ENCODE measurements at regions not wholly inside any gene's neighbourhood (a gene's known extent, or its start where the extent isn't known, plus 50 kb on each side); places are given as distances from the start of the nearest gene placed in this dataset.

DNA sequence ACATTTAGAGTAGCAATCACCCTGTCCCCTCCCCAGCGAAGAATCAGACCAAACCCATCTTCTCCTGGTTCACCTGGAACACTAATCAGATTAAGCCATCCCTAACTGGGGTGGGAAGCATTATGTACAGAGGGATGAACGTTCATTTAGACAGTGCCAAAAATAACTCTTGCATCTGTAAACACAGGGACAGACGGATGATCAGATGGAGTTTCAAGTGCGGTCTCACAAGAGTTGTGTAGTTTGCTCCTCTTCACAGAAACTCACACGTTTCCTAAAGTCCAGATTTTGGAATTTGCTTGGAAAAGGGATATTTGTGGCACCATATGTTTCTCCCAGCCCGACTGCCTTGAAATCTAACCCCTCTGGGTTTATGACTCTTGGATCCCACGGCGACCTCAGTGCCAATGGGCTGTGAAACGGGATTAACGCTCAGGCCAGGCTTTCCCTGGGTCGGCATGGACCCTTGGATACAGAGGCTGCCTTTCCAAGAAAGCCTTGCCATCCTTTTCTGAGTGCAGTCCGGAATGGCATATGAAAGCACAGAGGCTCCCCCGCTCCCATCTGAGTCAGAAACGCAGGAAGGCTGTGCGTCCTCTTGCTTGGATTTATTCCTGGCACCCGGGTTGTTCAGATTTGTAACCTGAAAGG, 293.2 kb upstream of the HABP2 start:
- Histone ChIP-seq H3K4me3 (ENCODE audit: low read depth, low read length) (no peak overlapping the region), H3K27me3 (ENCODE audit: control insufficient read depth, insufficient read depth, low read length) (0 out of 2 replicates have a peak, but pooled peaks cover 3% of the 10 kb centered on the region), H3K9ac (ENCODE audit: low read length) (no peak overlapping the region), H3K27ac (ENCODE audit: low read depth, low read length) (no peak overlapping the region), H3K36me3 (ENCODE audit: control insufficient read depth, insufficient read depth, low read length) (no peaks in the 10 kb centered on the region), H3K4me1 (ENCODE audit: control insufficient read depth, insufficient read depth, low read length) (no peaks in the 10 kb centered on the region), H3K9me3 (ENCODE audit: control insufficient read depth, insufficient read depth, low read depth, low read length) (no peaks in the 10 kb centered on the region)

DNA sequence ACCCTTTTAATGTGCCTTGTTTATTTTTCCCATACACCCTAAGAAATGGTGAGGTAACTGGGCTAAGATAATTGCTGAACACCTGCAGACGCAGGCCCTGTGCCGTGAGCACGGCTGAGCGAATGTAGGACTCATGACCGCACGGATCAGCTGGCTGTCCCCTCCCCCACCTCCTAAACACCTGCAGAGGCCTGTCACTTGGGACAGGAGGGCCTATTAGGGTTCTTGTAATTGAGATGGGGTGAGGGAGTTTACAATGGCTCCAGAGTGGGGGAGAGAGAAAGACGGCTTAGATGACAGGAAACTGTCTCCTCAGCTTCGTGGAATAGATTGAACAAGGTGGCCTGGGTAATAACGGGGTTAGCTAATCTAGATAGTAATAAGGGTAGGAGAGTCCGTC, 291.7 kb upstream of the HABP2 start:
- 0 out of 2 replicates have a peak, but pooled peaks cover 3% of the 10 kb centered on the region for H3K27me3 ChIP-seq (ENCODE audit: control insufficient read depth, insufficient read depth, low read length)
- H3K4me1 ChIP-seq (ENCODE audit: control insufficient read depth, insufficient read depth, low read length): no peaks in the 10 kb centered on the region
- no peak overlapping the region for H3K9ac ChIP-seq (ENCODE audit: low read length)

DNA sequence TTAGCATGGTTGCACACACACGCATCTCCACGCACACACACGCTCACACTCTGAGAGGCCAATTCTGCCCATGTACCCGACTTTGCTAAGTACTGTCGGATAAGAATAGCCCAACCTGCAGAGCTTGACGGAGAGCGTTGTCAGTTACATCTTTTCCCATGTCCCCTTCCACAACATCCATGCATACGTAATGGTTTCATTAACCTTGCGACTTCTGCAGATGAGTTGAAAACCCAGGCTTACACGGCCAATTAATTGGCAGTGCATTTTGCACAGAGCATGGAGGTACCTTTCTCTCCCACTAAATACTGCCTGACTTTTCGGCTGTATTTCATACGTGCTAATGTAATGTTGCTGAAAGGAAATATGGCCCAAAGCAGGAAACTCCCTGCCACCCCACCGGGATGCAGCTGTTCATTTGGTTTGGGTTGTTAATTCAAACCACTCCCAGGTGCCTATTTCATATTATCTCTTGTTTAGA, 291.2 kb upstream of the HABP2 start:
- Histone ChIP-seq H3K9me3 (ENCODE audit: control insufficient read depth, insufficient read depth, low read depth, low read length) (no peaks in the 10 kb centered on the region), H3K27ac (ENCODE audit: low read depth, low read length) (no peak overlapping the region), H3K36me3 (ENCODE audit: control insufficient read depth, insufficient read depth, low read length) (no peaks in the 10 kb centered on the region), H3K4me3 (ENCODE audit: low read depth, low read length) (no peak overlapping the region), H3K4me1 (ENCODE audit: control insufficient read depth, insufficient read depth, low read length) (no peaks in the 10 kb centered on the region), H3K9ac (ENCODE audit: low read length) (no peak overlapping the region), H3K27me3 (ENCODE audit: control insufficient read depth, insufficient read depth, low read length) (0 out of 2 replicates have a peak, but pooled peaks cover 3% of the 10 kb centered on the region)

More for the DNA sequence above, 291.7 kb upstream of the HABP2 start:
- Histone ChIP-seq H3K36me3 (ENCODE audit: control insufficient read depth, insufficient read depth, low read length) (no peaks in the 10 kb centered on the region), H3K27ac (ENCODE audit: low read depth, low read length) (no peak overlapping the region), H3K4me3 (ENCODE audit: low read depth, low read length) (no peak overlapping the region), H3K9me3 (ENCODE audit: control insufficient read depth, insufficient read depth, low read depth, low read length) (no peaks in the 10 kb centered on the region)

DNA sequence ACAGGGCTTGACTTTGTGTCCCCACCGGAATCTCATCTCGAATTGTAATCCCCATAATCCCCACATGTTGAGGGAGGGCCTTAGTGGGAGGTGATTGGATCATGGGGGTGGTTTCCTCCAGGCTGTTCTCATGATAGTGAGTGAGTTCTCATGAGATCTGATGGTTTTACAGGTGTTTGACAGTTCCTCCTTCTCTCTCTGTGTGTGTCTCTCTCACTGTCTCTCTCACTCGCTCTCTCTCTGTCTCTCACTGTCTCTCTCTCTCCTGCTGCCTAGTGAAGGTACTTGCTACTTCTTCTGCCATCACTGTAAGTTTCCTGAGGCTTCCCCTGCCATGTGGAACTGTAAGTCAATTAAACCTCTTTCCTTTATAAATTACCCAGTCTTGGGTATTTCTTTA, 289.8 kb upstream of the HABP2 start:
- Histone ChIP-seq H3K9me3 (ENCODE audit: control insufficient read depth, insufficient read depth, low read depth, low read length) (no peaks in the 10 kb centered on the region), H3K9ac (ENCODE audit: low read length) (no peak overlapping the region)

DNA sequence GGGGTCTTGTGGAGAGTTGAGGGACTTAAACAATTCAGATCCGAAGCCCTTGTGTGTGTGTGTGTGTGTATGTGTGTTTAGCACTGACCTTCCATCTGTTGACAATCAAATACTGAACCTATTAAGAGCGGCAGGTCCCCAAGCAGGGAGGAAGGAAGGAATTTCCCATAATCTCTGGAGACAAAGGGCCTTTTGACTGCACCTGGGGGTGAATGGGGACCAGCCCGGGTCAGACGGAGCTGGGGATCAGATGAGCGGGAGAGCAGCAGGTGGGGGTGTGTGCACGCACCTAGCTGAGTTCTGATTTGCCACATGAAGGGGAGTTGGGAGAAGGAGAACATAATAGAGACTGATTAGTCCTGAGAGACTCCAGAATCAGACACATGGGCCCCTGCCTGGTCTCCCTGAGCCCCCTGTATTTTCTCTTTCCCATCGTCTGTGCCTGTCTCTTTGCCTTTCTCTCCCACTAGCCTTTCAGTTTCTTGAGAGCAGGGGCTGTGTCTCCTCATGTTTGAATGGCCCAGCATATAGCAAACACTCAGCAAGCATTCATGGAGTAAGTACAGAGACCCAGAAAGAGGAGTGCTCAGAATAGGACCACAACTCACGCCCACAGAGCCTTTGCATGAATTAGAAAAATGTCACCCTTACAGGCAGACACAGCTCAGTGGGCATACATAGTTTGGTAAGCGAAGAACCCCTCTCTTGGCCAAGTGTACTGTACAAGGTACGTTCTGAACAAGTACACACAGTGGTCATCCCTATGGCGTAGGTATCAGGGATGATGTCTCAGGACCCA, 288.3 kb upstream of the HABP2 start:
- no peak overlapping the region for H3K9ac ChIP-seq (ENCODE audit: low read length)
- no peak overlapping the region for H3K27ac ChIP-seq (ENCODE audit: low read depth, low read length)
- H3K4me3 ChIP-seq (ENCODE audit: low read depth, low read length): no peak overlapping the region
- no peaks in the 10 kb centered on the region for H3K4me1 ChIP-seq (ENCODE audit: control insufficient read depth, insufficient read depth, low read length)
- H3K36me3 ChIP-seq (ENCODE audit: control insufficient read depth, insufficient read depth, low read length): no peaks in the 10 kb centered on the region
- no peaks in the 10 kb centered on the region for H3K27me3 ChIP-seq (ENCODE audit: control insufficient read depth, insufficient read depth, low read length)
- no peaks in the 10 kb centered on the region for H3K9me3 ChIP-seq (ENCODE audit: control insufficient read depth, insufficient read depth, low read depth, low read length)

More for the DNA sequence above, 289.8 kb upstream of the HABP2 start:
- no peak overlapping the region for H3K4me3 ChIP-seq (ENCODE audit: low read depth, low read length)
- H3K36me3 ChIP-seq (ENCODE audit: control insufficient read depth, insufficient read depth, low read length): no peaks in the 10 kb centered on the region
- H3K4me1 ChIP-seq (ENCODE audit: control insufficient read depth, insufficient read depth, low read length): no peaks in the 10 kb centered on the region
- H3K27me3 ChIP-seq (ENCODE audit: control insufficient read depth, insufficient read depth, low read length): 0 out of 2 replicates have a peak, but pooled peaks cover 3% of the 10 kb centered on the region
- no peak overlapping the region for H3K27ac ChIP-seq (ENCODE audit: low read depth, low read length)

DNA sequence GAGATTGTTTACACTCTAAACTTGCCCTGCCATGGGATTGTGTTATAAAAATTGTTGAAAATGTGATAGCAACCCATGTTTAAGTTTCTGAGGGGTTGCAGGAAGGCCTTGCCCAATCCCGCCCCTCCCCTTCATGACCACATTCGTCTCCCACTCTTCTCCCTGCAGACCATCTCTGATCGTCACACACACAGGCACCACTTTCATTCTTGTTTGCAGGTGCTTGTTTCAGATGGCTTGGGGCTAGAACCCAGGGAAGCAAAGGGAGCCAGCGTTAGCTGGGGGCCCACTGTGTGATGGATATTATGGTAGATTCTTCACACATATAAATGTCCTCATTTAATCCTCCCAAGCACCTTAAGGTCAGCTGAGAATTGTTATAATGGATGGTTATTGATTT, 286.7 kb upstream of the HABP2 start:
- no peak overlapping the region for H3K9ac ChIP-seq (ENCODE audit: low read length)
- no peaks in the 10 kb centered on the region for H3K36me3 ChIP-seq (ENCODE audit: control insufficient read depth, insufficient read depth, low read length)
- no peak overlapping the region for H3K4me3 ChIP-seq (ENCODE audit: low read depth, low read length)
- H3K9me3 ChIP-seq (ENCODE audit: control insufficient read depth, insufficient read depth, low read depth, low read length): no peaks in the 10 kb centered on the region
- no peaks in the 10 kb centered on the region for H3K27me3 ChIP-seq (ENCODE audit: control insufficient read depth, insufficient read depth, low read length)
- H3K4me1 ChIP-seq (ENCODE audit: control insufficient read depth, insufficient read depth, low read length): no peaks in the 10 kb centered on the region
- no peak overlapping the region for H3K27ac ChIP-seq (ENCODE audit: low read depth, low read length)

DNA sequence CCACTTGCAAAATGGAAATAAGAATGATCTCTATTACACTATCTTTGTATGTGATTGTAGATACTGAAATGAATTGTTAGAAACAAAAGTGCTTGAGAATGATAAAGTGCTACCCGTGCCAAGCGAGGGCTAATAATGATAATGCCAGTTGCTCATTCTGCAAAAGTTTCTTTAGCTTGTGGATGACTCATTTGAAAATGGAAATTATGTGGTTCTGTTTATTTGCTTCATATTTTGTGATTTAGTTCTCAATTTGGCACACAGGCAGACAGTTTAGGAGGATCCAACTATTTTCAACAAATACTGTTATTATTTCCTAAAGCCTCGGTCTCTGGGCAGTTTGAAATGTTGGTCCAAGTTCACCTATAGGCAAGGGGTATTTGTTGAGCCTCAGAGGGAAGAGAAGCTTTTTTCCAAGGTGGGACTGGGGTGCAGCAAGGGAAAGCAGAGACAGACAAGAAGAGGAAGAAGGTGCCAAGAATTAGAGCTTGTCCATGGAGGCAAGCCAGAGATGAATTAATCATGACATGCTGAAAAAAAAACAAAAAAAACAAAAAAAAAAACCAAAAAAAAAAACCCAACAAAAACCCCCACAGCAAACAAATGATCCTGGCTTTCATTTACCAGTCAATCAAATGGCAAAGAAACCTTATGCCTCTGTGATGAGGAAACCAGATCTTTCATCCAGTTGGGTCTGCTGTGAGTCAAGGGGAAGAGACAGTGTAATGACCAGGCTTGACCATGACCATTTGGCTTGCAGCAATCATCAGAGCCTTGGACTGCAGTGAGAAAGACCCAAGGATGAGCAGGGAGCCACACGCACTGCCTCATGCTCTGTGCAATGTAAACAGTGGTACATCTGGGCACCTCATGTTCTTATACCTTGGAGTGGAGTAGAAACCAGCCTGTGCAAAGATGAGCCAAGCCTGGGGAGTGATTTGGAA, 285.0 kb upstream of the HABP2 start:
- H3K9me3 ChIP-seq (ENCODE audit: control insufficient read depth, insufficient read depth, low read depth, low read length): no peaks in the 10 kb centered on the region
- no peaks in the 10 kb centered on the region for H3K27me3 ChIP-seq (ENCODE audit: control insufficient read depth, insufficient read depth, low read length)
- H3K27ac ChIP-seq (ENCODE audit: low read depth, low read length): no peak overlapping the region
- H3K36me3 ChIP-seq (ENCODE audit: control insufficient read depth, insufficient read depth, low read length): no peaks in the 10 kb centered on the region
- H3K9ac ChIP-seq (ENCODE audit: low read length): no peak overlapping the region
- H3K4me1 ChIP-seq (ENCODE audit: control insufficient read depth, insufficient read depth, low read length): peaks cover under 1% of the 10 kb centered on the region
- no peak overlapping the region for H3K4me3 ChIP-seq (ENCODE audit: low read depth, low read length)

DNA sequence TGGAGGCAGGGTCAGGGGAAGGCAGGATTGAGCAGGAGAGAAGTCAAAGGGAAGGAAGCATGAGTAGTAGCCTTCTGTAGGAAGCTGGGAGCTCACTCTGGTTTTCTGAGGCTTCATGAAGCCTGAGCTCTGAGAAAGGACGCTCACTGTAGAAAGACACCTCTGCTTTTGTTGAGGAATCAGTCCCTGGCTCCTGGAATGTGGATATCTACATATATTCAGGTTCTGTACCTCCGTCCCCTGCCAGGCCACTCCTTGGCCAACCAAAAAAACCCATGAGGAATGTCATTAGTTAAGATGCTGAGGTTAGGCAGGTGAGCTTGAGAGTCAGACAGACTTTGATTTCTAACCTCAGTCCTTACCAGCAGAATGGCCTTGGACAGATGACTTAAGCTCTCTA, 283.5 kb upstream of the HABP2 start:
- Histone ChIP-seq H3K9ac (ENCODE audit: low read length) (no peak overlapping the region), H3K4me1 (ENCODE audit: control insufficient read depth, insufficient read depth, low read length) (peaks cover 10% of the 10 kb centered on the region), H3K9me3 (ENCODE audit: control insufficient read depth, insufficient read depth, low read depth, low read length) (no peaks in the 10 kb centered on the region), H3K4me3 (ENCODE audit: low read depth, low read length) (no peak overlapping the region), H3K36me3 (ENCODE audit: control insufficient read depth, insufficient read depth, low read length) (no peaks in the 10 kb centered on the region), H3K27ac (ENCODE audit: low read depth, low read length) (no peak overlapping the region), H3K27me3 (ENCODE audit: control insufficient read depth, insufficient read depth, low read length) (no peaks in the 10 kb centered on the region)

DNA sequence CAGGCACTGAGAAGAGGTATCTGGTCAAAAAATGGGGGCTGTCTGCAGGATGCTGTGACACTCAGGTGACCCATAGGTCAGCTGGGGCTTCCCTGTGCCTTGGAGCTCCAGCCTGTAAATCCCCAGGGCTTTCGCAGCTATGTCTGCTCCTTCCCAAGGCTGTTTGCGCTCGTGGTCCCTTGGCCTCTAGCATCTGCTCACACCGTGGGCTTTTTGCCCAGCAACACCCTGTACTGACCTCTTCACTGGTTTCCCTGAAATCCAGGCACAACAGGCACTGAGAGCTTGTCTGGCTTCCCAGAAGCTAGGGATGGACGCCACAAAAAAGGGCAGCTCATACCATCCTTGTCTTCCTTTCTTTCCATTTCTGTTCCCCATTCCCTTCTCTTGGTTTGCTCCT, 280.3 kb upstream of the HABP2 start:
- H3K36me3 ChIP-seq (ENCODE audit: control insufficient read depth, insufficient read depth, low read length): no peaks in the 10 kb centered on the region
- no peak overlapping the region for H3K4me3 ChIP-seq (ENCODE audit: low read depth, low read length)
- peaks cover 10% of the 10 kb centered on the region for H3K4me1 ChIP-seq (ENCODE audit: control insufficient read depth, insufficient read depth, low read length)
- H3K27ac ChIP-seq (ENCODE audit: low read depth, low read length): no peak overlapping the region
- H3K27me3 ChIP-seq (ENCODE audit: control insufficient read depth, insufficient read depth, low read length): no peaks in the 10 kb centered on the region
- H3K9ac ChIP-seq (ENCODE audit: low read length): no peak overlapping the region
- H3K9me3 ChIP-seq (ENCODE audit: control insufficient read depth, insufficient read depth, low read depth, low read length): peaks cover 12% of the 10 kb centered on the region; the same call in 1 of the 2 replicates

DNA sequence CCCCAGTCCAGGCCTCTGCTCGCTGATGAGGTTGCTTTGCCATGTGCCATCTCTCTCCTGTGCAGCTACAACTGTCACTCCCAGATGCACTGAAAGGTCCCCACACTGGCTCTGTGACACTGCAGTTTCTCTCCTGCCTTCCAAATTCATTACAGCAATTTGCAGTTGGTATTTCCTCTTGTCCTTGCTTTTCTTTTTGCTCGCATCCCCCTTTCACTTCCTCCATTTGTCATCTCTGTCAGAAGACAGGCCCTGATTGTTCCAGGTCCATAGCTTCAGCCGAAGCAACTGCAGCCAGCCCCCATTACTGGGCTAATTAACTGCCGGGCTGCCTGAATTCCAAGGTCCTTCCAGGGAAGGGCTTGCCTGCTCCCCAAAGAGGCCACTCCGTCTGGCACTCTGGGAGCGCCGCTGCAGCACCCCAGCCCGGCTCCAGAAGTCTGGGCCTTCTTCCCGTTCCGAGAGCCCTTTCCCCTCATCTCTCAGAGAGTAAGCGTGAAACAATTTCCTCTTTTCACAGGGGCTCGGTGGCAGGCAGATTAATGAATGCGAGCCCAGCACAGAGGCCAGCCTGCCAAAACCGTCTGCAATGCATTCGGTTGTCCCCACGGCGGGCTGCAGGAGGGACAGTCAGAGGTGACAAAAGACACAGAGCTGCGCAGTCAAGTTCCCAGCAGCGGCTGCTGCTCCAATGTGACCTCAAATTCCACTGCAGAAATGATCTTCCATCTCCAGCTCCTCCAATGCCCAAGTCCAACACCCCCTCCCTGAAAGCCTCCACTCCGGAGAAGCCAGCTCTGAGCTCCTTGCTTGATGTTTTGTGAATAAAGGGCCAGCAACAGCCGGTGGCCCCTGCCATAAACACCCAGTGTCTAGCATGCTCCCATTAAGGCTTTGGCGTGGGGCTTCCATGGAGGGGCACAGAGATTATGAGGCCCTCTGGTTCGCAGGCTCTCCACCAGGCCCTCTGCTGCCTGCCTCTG, 279.4 kb upstream of the HABP2 start:
- Histone ChIP-seq H3K27me3 (ENCODE audit: control insufficient read depth, insufficient read depth, low read length) (no peaks in the 10 kb centered on the region), H3K4me1 (ENCODE audit: control insufficient read depth, insufficient read depth, low read length) (peaks cover 10% of the 10 kb centered on the region), H3K36me3 (ENCODE audit: control insufficient read depth, insufficient read depth, low read length) (no peaks in the 10 kb centered on the region), H3K9me3 (ENCODE audit: control insufficient read depth, insufficient read depth, low read depth, low read length) (peaks cover 12% of the 10 kb centered on the region; the same call in 1 of the 2 replicates), H3K9ac (ENCODE audit: low read length) (no peak overlapping the region), H3K4me3 (ENCODE audit: low read depth, low read length) (no peak overlapping the region), H3K27ac (ENCODE audit: low read depth, low read length) (no peak overlapping the region)

Data from HUES6 (cell line).